ENCODE measurements at regions not wholly inside any gene's neighbourhood (a gene's known extent, or its start where the extent isn't known, plus 50 kb on each side); places are given as distances from the start of the nearest gene placed in this dataset.
A peak's percentile ranks its signal among the peaks of the same experiment; 100 is the strongest.
"Not testable (repeated sequence)": the region's sequence is repeated elsewhere in the genome, so short reads cannot be mapped to it uniquely, and the experiment has no call there.

- DNase-seq (ENCODE audit: low read depth, low spot score): no peak
These were observed 106.7 kb upstream of the PELI1 start for GRCh38 chr2:64250751-64251423.

- DNase-seq (ENCODE audit: low read depth, low spot score): no peak
These were observed 107.5 kb upstream of the PELI1 start for GRCh38 chr2:64251497-64252250.

DNA sequence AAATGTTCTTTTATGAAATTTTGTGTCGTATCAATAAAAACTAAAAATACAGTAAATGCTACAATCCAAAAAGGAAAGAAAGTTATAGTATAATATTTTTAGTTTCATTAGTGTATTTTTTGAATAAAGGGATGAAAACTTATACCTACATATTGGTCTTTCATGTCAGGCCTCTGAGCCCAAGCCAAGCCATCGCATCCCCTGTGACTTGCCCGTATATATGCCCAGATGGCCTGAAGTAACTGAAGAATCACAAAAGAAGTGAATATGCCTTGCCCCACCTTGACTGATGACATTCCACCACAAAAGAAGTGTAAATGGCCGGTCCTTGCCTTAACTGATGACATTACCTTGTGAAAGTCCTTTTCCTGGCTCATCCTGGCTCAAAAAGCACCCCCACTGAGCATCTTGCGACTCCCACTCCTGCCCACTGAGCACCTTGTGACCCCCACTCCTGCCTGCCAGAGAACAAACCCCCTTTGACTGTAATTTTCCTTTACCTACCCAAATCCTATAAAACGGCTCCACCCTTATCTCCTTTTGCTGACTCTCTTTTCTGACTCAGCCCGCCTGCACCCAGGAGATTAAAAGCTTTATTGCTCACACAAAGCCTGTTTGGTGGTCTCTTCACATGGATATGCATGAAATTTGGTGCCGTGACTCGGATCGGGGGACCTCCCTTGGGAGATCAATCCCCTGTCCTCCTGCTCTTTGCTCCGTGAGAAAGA is 108.2 kb upstream of the PELI1 start:
- not testable (repeated sequence) for DNase-seq (ENCODE audit: low read depth, low spot score)

- DNase-seq (ENCODE audit: low read depth, low spot score): not testable (repeated sequence)
These were observed 109.2 kb upstream of the PELI1 start for GRCh38 chr2:64253421-64253820.

DNA sequence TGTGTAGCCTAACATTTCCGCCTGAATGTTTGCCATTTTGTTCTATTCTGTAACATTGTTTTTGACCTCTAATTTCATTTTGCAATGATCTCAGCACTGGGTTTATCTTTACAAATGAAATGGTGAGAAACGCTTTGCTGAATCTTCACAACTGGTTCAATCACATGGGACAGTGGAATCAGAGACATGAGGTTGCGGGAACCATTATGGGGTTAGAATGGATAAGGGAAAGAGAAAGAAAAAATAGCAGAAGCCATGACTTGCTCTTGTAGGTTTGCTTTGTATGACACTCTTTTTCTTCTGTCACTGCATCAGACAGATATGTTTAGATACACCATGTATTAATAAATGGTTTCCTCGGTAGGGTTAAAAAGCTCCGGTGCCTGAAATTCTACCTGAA is 114.3 kb upstream of the PELI1 start:
- no peak for DNase-seq (ENCODE audit: low read depth, low spot score)

DNA sequence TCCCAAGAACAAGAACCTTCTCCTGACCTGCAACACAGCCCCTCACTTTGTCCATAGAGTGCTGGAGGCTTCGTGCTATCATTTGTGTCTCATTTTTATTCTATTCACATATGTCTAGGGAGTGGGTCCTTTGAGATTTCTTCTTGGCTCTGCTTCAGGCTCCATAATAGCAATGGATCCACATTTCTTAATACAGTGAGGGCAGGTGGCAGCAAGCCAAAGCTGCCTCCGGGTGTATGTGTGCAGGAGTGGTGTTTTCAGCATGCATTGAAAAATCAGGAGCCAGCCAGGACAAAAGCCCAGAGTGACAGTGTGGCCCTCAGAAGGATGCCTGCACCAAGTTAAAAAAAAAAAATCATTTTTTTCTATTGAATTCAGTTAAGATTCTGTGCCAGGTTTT is 115.1 kb upstream of the PELI1 start:
- no peak for DNase-seq (ENCODE audit: low read depth, low spot score)

DNA sequence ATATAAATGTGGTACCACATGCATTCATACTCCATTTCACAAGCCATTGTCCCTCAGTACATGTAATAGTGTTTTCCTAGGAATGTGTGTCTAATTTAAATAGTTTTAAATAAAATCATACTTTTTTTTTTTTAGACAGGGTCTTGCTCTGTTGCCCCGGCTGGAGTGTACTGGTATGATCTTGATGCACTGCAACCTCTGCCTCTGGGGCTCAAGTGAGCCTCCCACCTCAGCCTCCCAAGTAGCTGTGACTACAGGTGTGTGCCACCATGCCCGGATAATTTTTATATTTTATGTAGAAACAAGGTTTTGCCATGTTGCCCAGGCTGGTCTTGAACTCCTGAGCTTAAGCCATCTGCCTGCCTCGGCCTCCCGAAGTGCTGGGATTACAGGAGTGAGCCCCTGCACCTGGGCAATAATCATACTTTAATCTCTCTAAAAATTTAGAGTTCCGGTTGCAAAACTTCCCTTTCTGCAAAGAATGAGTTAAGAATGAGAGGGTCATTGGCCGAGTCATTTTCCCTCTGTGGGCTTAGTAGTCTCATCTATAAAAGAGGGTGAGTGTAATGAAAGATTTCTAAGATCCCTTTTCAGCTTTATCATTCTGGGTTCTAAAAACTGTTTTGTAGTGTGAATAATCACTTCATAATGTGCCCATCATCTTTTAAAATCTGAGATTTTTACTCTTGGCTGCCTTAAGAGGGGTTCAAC is 116.0 kb upstream of the PELI1 start:
- no peak for DNase-seq (ENCODE audit: low read depth, low spot score)

GRCh38 chr2:64260817-64261216 is 116.6 kb upstream of the PELI1 start:
- DNase-seq (ENCODE audit: low read depth, low spot score): no peak

GRCh38 chr2:64262071-64262470 is 117.9 kb upstream of the PELI1 start:
- DNase-seq (ENCODE audit: low read depth, low spot score): no peak

DNA sequence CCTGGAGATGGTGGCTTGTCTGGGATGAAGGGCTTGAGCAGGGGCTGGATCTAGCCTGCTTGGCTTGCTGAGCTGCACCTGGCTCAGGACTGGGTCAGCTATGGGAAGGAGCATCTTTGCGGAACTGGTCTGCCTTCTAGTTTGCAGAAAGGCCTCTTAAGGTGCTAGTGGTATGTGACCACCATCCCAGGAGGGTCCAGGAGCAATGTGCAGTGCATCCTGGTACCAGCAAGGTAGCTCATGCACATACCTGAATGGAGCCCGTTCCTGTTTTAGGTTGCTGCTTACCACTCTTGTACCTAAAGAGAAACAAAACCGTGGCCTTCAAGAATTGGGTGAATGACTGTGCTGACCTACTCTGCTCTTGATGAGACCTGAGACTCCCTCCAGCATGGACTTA is 118.6 kb upstream of the PELI1 start:
- no peak for DNase-seq (ENCODE audit: low read depth, low spot score)

DNA sequence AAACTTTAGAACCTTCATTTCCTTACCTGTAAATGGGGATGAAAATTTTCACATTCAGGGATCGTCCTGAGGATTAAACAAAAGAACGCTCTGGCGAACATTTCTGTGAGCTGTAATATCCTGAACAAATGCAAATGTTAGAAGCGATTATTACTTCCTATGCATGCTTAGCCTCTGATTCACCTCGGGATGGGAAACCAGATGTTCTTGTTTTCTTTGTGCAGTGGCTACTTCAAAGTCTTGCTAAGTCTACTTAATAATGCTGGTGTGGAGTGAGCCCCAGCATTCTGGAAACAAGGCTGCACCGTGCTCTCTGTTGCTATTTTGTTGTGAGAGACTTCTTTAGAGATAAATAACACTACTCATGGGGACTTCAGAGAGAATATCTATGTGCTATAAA is 119.1 kb upstream of the PELI1 start:
- peak; percentile 72 for DNase-seq (ENCODE audit: low read depth, low spot score)

DNA sequence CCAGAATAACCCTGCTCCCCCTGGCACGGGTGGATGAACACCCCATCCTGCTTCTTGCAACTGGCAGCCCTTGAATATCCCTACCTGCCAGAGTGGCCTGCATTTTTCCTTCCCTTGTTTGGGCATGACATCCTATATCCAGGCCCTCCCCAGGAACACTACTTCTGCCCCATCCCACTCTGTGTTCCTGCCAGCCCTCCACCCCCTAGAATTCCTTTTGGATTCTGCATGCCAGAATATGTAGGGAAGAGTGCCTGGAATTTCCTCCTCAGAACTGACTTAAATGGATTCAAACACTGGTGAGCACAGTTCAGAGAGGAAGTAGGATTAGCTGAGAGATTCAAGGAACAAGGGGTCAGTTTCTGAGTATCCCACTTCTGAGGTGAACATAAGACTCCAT is 123.5 kb upstream of the PELI1 start:
- no peak for DNase-seq (ENCODE audit: low read depth, low spot score)

DNA sequence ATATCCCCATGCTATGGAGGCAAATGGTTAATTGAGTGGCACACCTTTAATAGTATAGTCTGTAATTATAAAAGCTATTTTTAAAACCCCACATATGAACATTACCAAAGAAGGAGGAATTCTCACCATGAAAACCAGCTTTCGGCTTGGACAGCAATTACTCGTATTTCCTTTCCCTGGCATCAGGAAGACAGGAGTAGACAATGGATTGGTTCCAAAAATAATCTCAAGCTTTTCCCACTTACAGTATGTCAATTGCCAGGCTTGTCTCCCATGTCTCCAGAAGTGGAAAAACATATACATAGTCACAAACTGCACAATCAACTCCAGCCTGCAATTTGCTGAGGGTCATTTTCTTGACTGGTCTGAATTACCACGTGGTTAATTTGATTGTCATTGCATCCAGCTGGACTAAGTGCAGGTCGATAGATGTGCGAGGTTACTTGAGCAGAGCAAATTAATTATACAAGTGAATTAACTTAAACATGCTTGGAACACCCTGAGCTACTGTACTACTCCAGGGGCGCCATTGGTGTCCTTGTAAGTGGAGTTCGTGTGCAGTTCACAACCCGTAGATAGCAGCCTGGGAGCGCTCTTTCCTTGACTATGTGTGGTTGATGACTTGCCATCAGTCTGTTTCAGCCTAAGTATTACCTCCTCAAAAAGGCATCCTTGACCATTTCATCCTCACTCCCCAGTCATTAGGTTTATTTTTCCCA is 124.3 kb upstream of the PELI1 start:
- no peak for DNase-seq (ENCODE audit: low read depth, low spot score)

DNA sequence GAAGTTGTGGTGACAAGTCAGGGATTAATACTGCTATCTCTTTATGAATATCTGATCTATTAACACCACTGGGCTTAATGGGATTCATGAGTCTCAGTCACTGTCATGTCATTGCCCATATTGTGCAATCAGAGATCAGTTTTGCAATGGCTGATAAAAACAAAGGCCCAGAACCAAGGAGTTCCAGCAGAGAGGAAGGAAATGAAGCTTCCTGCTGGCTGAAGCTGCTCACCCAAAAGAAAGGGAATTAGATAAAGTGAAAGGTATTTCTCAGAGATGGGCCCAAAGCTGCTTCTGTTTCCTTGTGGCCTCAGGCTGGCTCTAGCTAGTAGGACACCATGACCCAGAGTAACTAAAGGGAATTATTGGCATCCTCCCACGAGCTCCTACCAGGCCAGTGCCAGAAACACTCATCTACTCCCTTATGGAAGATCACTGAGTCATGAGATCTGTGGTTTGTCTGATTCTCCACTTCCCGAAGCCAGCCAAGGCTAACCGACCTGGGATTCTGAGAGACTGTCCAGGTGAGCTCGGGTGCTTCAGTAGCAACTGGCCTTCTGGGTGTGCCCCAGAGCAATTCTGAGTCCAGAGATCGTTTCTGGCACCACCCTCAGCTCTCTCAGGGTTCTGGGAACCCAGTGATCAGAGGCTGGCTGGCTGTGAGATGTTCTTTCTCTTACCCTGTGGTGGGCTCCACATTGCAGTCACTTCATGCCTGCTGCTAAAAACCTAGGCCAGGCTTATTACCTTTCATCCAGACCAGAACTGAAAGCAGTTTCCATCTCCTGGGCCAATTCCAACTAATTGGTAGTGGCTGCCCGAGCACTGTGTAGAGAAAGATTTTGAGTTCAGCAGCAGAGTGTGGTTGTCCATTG is 129.5 kb upstream of the PELI1 start:
- DNase-seq (ENCODE audit: low read depth, low spot score): peak; percentile 60

GRCh38 chr2:64274399-64275173 is 130.4 kb upstream of the PELI1 start:
- DNase-seq (ENCODE audit: low read depth, low spot score): no peak

GRCh38 chr2:64275174-64275466 is 130.9 kb upstream of the PELI1 start:
- DNase-seq (ENCODE audit: low read depth, low spot score): no peak

DNA sequence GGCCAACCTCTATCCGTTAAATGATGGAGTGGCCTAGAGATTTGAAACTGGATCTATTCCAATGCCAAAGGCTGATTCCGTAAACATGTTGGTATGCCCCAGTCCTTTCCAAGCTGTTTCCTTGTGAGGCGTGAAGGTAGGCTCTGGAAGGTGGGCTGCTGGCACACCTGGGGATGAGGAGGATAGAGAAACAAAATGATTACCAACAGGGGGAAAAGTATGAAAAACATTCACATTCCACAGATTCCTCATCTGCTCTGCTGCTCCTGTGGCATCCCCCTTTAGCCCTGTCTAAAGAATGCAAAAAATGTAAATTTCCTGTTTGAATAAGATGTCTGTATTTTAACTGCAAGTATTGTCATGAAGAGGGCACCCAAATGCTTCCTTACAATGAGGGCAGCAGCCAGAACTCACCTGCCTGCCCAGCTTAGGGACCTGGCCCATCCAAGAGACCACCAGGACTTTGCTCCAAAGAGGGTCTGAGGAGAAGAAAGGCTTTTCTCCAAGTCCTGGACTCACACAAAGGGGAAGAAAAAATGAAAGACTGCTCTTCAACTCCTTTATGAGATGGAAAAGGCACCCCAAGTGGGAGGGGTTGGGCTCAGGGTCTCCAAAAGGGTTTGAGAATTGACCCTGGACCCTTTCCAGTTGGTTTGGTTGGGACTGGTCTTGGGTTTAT is 132.3 kb upstream of the PELI1 start:
- DNase-seq (ENCODE audit: low read depth, low spot score): no peak

DNA sequence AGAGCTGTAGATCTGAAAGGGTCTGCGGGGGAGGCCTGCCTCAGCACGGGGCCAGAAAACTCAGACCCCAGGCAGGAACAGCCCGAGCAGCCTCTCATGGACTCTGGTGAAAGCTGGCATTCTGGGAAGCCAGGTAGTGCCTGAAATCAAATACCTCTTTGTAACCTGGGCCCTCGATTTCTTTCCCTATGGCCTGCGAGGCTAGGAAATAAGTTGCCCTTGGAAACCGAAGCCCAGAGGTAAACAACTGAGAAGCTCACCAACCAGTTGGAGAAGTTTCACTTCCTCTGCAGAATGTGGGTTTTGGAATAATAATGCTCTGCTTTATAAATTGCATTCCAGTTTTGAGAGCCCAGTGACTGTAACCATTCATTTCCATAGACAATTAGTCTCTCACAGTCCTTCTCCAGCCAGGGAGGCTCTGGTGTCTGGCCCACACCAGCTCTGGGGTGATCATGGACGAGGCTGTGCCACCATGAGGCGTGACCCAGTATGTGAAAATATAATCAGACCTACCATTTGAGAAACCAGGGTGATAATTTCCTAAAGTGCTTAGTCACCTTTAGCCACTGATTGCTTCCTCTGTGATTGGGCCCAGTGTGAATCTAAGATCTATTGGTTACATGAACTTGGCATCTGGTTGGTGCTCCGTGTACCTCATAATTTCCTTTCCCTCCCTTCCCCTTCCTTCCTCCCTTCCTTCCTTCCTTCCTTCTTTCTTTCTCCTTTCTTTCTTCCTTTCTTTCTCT is 133.1 kb upstream of the PELI1 start:
- DNase-seq (ENCODE audit: low read depth, low spot score): no peak

DNA sequence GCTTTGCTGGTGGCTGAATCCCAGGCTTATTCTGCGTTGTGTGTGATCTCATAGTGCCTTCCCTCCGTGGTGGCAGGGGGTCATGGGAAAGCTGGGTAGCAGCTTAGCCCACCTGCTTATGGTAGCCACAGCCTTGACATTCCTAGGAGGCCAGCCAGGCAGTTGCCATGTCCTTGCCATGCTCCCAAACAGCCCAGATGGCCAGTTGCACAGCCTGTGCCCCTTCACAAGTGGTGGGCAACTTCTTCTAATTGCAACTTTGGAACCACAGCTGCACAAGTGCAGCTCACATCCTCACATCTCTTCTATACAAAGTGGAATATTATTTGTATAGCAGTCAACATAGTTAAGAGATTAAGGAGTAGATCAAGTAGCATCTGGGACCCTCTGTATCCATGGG is 136.6 kb upstream of the PELI1 start:
- DNase-seq (ENCODE audit: low read depth, low spot score): not testable (repeated sequence)

Measured in smooth muscle cell of the brain vasculature (primary cell).